Neural cell (in vitro differentiated cells): ENCODE measurements at regions not wholly inside any gene's neighbourhood (a gene's known extent, or its start where the extent isn't known, plus 50 kb on each side); places are given as distances from the start of the nearest gene placed in this dataset.

ENCODE experiments used
- H2AFZ ChIP-seq: fragments of 200-600, 300-800 bp; sonication (generic), shearing (Covaris generic); 2 replicates; pipeline ENCODE4 v1.6.0; 2014; ENCODE audit warnings: low read depth, mild to moderate bottlenecking, antibody characterized with exemption, low read length, moderate library complexity
- H3F3A ChIP-seq: fragments of 200-600 bp; shearing (Covaris generic); 2 replicates; pipeline ENCODE4 v1.6.1; 2016; ENCODE audit warnings: mild to moderate bottlenecking, moderate library complexity, mixed read lengths, antibody characterized with exemption, low read length; ENCODE audit not compliant: insufficient read depth, poor library complexity, severe bottlenecking
- H3K27ac ChIP-seq: fragments of 200-600, 300-800 bp; sonication (generic), shearing (Covaris generic); 2 replicates; pipeline ENCODE4 v1.5.1; 2014; ENCODE audit warnings: mild to moderate bottlenecking, low read length, moderate library complexity
- H3K27me3 ChIP-seq: fragments of 300-800, 200-600 bp; sonication (generic), shearing (Covaris generic); 2 replicates; pipeline ENCODE4 v1.6.0; 2014; ENCODE audit warnings: mild to moderate bottlenecking, low read depth, low read length, moderate library complexity; ENCODE audit not compliant: insufficient read depth
- H3K36me3 ChIP-seq: fragments of 300-800, 200-600 bp; sonication (generic), shearing (Covaris generic); 2 replicates; pipeline ENCODE4 v1.5.1; 2014; ENCODE audit warnings: mild to moderate bottlenecking, antibody characterized with exemption, low read length, moderate library complexity; ENCODE audit not compliant: insufficient read depth
- H3K4me2 ChIP-seq: fragments of 300-800, 200-600 bp; sonication (generic), shearing (Covaris generic); 2 replicates; pipeline ENCODE4 v1.6.0; 2014; ENCODE audit warnings: mild to moderate bottlenecking, low read length
- H3K4me3 ChIP-seq: fragments of 300-800, 200-600 bp; sonication (generic), shearing (Covaris generic); 2 replicates; pipeline ENCODE4 v1.5.1; 2014; ENCODE audit warnings: mild to moderate bottlenecking, low read length, moderate library complexity
- H3K79me2 ChIP-seq: fragments of 200-600 bp; shearing (Covaris generic); replicated peaks from 2 replicates; pipeline ENCODE4 v1.6.0; 2014; ENCODE audit warnings: mild to moderate bottlenecking, low read length, moderate library complexity; ENCODE audit not compliant: insufficient read depth
- H3K9ac ChIP-seq: fragments of 300-800, 200-600 bp; sonication (generic), shearing (Covaris generic); 2 replicates; pipeline ENCODE4 v1.6.1; 2016; ENCODE audit warnings: mild to moderate bottlenecking, low read length, mixed read lengths
- H3K9me2 ChIP-seq: fragments of 200-600 bp; shearing (Covaris generic); 2 replicates; pipeline ENCODE4 v1.6.1; 2016; ENCODE audit warnings: mild to moderate bottlenecking, low read length, mixed read lengths; ENCODE audit not compliant: insufficient read depth
- H3K9me3 ChIP-seq: fragments of 200-600, 300-800 bp; sonication (generic), shearing (Covaris generic); 2 replicates; pipeline ENCODE4 v1.6.1; 2016; ENCODE audit warnings: mild to moderate bottlenecking, mixed run types, low read length, moderate library complexity, mixed read lengths
- H4K20me1 ChIP-seq: fragments of 200-600 bp; shearing (Covaris generic); 2 replicates; pipeline ENCODE4 v1.6.1; 2016; ENCODE audit warnings: mild to moderate bottlenecking, mixed run types; ENCODE audit not compliant: insufficient read depth
- EP300 ChIP-seq: fragments of 450-650 bp; conservative IDR thresholded peaks from 2 replicates; pipeline ENCODE4 v1.6.1; 2014; ENCODE audit warnings: antibody characterized with exemption, mild to moderate bottlenecking, moderate library complexity; ENCODE audit not compliant: poor library complexity, severe bottlenecking
- EZH2 ChIP-seq: fragments of 200-600, 300-800 bp; shearing (Covaris generic), sonication (generic); IDR thresholded peaks from 2 replicates; pipeline ENCODE4 v1.6.1; 2014; ENCODE audit warnings: antibody characterized with exemption, low read length, borderline replicate concordance, mild to moderate bottlenecking; ENCODE audit not compliant: insufficient read depth, poor library complexity, severe bottlenecking
- MXI1 ChIP-seq: fragments of 450-650 bp; conservative IDR thresholded peaks from 2 replicates; pipeline ENCODE4 v1.6.1; 2014; ENCODE audit warnings: antibody characterized with exemption, mild to moderate bottlenecking; ENCODE audit not compliant: poor library complexity, severe bottlenecking
- POLR2AphosphoS5 ChIP-seq: IDR thresholded peaks from 2 replicates; pipeline ENCODE4 v1.6.1; 2012
- RAD21 ChIP-seq: fragments of 450-650 bp; conservative IDR thresholded peaks from 2 replicates; pipeline ENCODE4 v1.6.1; 2014; ENCODE audit warnings: antibody characterized with exemption, mild to moderate bottlenecking, moderate library complexity
- SMC3 ChIP-seq: fragments of 450-650 bp; conservative IDR thresholded peaks from 2 replicates; pipeline ENCODE4 v1.6.1; 2014; ENCODE audit warnings: antibody characterized with exemption, mild to moderate bottlenecking, moderate library complexity; ENCODE audit not compliant: poor library complexity
- TAF1 ChIP-seq: IDR thresholded peaks from 2 replicates; pipeline ENCODE4 v1.6.1; 2012; ENCODE audit warnings: low read depth
- TF ChIP-seq, protein P1 (sequence below): IDR thresholded peaks from 2 replicates; pipeline ENCODE4 v1.6.1; 2012; ENCODE audit warnings: borderline replicate concordance
- TF ChIP-seq, protein P2 (sequence below): fragments of 450-650 bp; IDR thresholded peaks from 2 replicates; pipeline ENCODE4 v1.5.1; 2014; ENCODE audit warnings: antibody characterized with exemption, mild to moderate bottlenecking, moderate library complexity; ENCODE audit not compliant: poor library complexity, severe bottlenecking

- Histone ChIP-seq H3K9me2 (no peaks in the 10 kb centered on the region), H3K4me3 (no peak overlapping the region), H4K20me1 (no peaks in the 10 kb centered on the region), H2AFZ (no peak overlapping the region), H3K4me2 (no peak overlapping the region), H3F3A (no peaks in the 10 kb centered on the region), H3K9me3 (no peaks in the 10 kb centered on the region), H3K27ac (no peak overlapping the region), H3K36me3 (no peaks in the 10 kb centered on the region), H3K27me3 (no peaks in the 10 kb centered on the region), H3K79me2 (no peaks in the 10 kb centered on the region), H3K9ac (no peak overlapping the region)
- TF ChIP-seq SMC3 (no peak), RAD21 (no peak)
Observed at GRCh38 chr11:107250017-107250416, 207.6 kb downstream of the CWF19L2 start.

DNA sequence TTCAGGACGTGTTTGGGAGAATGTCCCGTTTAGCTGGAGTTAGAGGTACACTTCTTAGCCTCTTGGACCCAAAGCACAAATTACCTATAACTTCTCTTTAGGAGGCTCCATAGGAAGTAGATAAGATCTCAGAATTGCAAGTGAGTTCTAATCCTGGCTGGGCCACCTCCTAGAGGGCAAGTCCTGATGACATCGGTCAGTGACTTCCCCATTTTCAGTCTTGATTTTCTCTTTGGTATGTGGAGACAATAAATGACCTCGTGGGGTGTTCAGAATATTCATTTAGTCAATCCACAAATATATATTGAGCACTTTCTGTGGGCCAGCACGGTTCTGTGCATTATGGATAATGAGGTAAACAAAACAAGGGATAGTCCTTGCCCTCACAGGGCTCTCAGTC is 208.6 kb downstream of the CWF19L2 start:
- H3K9me2 ChIP-seq, result no peaks in the 10 kb centered on the region

More for the DNA sequence above, 208.6 kb downstream of the CWF19L2 start:
- H3K9ac ChIP-seq, result no peak overlapping the region
- no peak overlapping the region for H3K27ac ChIP-seq
- no peaks in the 10 kb centered on the region for H4K20me1 ChIP-seq
- H3F3A ChIP-seq, result no peaks in the 10 kb centered on the region
- H2AFZ ChIP-seq, result no peak overlapping the region
- H3K27me3 ChIP-seq, result no peaks in the 10 kb centered on the region
- no peak for TF ChIP-seq RAD21
- TF ChIP-seq TAF1, result no peak
- no peak for TF ChIP-seq POLR2AphosphoS5
- TF ChIP-seq, protein P1, sequence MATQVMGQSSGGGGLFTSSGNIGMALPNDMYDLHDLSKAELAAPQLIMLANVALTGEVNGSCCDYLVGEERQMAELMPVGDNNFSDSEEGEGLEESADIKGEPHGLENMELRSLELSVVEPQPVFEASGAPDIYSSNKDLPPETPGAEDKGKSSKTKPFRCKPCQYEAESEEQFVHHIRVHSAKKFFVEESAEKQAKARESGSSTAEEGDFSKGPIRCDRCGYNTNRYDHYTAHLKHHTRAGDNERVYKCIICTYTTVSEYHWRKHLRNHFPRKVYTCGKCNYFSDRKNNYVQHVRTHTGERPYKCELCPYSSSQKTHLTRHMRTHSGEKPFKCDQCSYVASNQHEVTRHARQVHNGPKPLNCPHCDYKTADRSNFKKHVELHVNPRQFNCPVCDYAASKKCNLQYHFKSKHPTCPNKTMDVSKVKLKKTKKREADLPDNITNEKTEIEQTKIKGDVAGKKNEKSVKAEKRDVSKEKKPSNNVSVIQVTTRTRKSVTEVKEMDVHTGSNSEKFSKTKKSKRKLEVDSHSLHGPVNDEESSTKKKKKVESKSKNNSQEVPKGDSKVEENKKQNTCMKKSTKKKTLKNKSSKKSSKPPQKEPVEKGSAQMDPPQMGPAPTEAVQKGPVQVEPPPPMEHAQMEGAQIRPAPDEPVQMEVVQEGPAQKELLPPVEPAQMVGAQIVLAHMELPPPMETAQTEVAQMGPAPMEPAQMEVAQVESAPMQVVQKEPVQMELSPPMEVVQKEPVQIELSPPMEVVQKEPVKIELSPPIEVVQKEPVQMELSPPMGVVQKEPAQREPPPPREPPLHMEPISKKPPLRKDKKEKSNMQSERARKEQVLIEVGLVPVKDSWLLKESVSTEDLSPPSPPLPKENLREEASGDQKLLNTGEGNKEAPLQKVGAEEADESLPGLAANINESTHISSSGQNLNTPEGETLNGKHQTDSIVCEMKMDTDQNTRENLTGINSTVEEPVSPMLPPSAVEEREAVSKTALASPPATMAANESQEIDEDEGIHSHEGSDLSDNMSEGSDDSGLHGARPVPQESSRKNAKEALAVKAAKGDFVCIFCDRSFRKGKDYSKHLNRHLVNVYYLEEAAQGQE, result no peak
- TF ChIP-seq, protein P2, sequence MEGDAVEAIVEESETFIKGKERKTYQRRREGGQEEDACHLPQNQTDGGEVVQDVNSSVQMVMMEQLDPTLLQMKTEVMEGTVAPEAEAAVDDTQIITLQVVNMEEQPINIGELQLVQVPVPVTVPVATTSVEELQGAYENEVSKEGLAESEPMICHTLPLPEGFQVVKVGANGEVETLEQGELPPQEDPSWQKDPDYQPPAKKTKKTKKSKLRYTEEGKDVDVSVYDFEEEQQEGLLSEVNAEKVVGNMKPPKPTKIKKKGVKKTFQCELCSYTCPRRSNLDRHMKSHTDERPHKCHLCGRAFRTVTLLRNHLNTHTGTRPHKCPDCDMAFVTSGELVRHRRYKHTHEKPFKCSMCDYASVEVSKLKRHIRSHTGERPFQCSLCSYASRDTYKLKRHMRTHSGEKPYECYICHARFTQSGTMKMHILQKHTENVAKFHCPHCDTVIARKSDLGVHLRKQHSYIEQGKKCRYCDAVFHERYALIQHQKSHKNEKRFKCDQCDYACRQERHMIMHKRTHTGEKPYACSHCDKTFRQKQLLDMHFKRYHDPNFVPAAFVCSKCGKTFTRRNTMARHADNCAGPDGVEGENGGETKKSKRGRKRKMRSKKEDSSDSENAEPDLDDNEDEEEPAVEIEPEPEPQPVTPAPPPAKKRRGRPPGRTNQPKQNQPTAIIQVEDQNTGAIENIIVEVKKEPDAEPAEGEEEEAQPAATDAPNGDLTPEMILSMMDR, result no peak
- no peak for TF ChIP-seq EZH2
- TF ChIP-seq MXI1, result no peak
- no peak for TF ChIP-seq SMC3
- no peak for TF ChIP-seq EP300
- no peaks in the 10 kb centered on the region for H3K9me3 ChIP-seq
- no peaks in the 10 kb centered on the region for H3K36me3 ChIP-seq
- H3K4me2 ChIP-seq, result no peak overlapping the region
- no peak overlapping the region for H3K4me3 ChIP-seq
- H3K79me2 ChIP-seq, result no peaks in the 10 kb centered on the region
